ENCODE measurements at regions not wholly inside any gene's neighbourhood (a gene's known extent, or its start where the extent isn't known, plus 50 kb on each side); places are given as distances from the start of the nearest gene placed in this dataset.

DNA sequence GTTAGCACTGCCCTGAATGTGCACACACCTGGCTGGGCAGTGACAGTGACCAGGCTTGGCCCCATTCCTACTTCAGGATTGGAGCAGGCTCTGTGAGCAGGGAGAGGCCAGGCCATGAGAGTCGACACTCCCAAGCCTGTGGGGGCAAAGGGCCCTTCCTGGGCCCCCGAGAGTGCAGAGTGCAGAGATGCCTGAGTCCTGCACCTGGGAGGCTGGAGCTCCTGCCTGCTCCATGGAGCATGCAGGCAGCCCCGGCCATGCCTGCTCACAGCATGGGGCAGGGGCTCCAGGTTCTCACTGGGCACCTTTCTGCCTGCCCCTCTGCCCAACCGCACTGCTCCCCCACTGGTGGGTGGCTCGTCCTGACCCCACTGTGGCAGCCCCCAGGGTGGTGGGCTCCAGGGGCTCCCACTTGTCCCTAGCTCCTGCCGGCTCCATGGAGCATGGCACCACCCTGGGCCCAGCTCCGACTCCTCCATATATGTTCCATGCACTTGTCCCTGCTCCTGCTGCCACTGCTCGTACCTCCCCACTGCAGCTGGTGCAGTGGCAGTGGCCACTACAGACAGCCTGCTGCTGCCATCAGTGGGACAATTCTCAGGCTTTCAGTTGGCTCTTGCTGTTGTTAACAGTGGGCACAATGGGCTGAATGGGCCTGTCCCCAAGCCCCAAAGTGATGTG lies 282.0 kb downstream of the RPRM start:
- DNase-seq (ENCODE audit: low spot score), result no peak

GRCh38 chr2:153195342-153195741 lies 283.2 kb downstream of the RPRM start:
- no peak for DNase-seq (ENCODE audit: low spot score)

DNA sequence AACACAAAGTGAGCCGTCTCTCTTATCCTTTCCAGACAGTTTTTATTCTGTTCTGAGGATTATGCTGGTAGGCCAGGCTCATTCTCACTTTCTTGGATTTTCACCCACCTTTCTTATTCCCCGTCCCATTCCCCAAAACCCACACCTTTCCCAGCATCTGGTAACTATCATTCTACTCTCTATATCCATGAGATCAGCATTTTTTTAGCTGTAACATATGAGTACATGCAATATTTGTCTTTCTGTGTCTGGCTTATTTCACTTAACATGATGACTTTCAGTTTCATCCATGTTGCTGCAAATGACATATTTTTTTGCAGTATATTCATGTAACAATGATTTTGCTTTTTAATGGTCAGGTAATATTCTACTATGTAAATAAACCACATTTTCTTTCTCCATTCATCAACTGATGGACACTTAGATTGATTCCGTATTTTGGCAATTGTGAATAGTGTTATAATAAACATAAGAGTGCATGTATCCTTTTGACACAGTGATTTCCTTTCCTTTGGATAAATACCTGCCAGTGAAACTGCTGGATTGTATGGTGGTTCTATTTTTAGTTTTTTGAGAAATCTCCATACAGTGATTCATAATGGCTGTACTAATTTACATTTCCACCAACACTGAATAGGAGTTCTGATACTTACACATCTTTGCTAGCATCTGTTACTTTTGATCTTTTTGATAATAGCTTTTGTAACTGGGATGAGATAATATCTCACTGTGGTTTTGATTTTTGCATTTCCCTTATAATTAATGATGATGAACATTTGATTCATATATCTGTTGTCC lies 289.3 kb downstream of the RPRM start:
- no peak for DNase-seq (ENCODE audit: low spot score)

DNA sequence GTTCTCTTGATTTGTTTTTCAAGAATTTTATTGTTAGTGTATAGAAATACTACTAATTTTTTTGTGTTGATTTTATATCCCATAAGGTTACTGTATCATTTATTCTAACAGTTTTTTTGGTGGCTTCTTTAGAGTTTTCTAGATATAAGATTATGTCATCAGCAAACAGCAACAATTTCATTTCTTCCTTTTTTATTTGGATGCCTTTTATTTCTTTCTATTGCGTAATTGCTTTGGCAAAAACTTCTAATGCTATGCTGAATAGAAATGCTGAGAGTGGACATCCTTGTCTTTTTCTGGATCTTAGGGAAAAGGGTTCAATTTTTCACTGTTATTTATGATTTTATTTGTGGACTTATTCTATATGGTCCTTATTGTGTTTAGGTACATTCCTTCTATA lies 298.8 kb downstream of the RPRM start:
- DNase-seq (ENCODE audit: low spot score), result no peak

DNA sequence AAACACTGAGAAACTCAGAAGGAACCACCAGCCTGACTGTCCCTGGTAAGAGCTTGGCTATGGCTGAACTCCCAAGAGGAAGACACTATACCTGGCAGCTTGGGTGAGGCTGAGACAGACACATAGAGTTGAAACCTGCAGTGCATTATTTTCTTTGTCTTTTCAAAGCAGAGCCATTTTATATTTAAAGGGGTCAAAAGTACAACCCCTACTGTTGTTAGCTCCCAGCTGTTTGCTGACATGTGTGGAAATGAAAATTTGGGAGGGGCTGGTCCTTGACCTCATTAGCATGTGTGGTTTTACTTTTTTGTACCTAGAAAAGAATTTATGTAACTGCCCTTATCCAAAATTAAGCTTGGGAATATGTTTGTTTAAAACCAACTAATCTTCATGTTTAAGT lies 309.0 kb downstream of the RPRM start:
- DNase-seq (ENCODE audit: low spot score), result no peak

GRCh38 chr2:153165021-153165420 lies 313.5 kb downstream of the RPRM start:
- no peak for DNase-seq (ENCODE audit: low spot score)

DNA sequence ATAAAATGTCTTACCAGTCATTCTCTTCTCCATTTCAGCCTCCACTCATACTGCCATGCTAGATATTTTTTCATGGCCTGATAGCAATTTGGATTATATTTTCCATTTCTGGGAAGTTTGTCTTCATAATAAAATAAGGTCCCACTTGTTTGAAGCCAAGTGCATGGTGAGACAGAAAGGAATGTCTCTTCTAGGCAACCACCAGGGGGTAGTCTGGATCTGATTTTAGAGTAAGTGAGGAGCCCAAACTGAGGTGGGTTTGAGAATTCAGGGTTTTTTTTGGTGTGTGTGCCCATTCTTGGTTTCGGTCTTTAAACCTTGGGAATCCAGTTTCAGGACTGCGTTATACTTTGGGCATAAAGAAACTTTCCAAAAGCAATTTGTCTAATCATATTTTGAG lies 315.5 kb downstream of the RPRM start:
- peak; percentile 59 for DNase-seq (ENCODE audit: low spot score)

GRCh38 chr2:153156743-153157142 lies 321.8 kb downstream of the RPRM start:
- no peak for DNase-seq (ENCODE audit: low spot score)

DNA sequence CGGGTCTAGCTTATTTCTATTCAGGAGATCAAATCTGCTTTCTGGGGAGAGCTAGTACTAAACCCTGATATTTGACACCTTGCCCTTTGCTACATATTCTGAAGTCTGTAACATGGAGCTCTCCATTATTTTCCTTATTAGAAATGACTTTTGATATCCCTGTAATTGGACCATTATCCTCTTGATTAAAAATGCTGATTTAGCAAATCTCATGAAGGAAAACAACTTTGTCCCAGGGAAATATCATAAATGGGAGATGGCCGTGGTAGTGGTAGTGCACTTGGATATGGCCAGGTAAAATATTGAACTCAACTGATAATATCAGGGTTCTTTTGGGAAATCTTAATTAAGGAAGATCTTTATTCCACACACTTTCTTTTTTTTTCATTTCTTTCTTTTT lies 326.5 kb downstream of the RPRM start:
- DNase-seq (ENCODE audit: low spot score), result no peak

- peak; percentile 11 for DNase-seq (ENCODE audit: low spot score)
These were observed 333.0 kb downstream of the RPRM start for GRCh38 chr2:153145470-153145978.

- DNase-seq (ENCODE audit: low spot score), result no peak
These were observed 335.0 kb downstream of the RPRM start for GRCh38 chr2:153143540-153143939.

DNA sequence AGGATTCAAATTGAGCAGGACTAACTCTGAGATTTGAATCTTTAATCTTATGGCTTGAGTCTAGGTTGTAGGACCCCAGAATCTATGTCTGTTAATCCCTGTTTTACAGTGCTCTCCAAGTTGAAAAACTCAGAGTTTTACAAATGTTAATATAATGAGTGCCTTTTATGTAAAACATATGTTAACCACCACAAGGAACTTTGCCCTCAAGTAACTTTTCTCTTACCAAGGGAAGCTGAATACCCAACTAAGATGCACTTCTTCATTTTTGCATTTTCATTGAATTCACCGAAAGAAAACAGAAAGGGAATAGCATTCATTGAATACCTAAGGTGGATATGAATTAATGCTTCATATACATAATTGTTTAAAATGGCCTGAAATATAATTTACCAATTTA lies 338.1 kb downstream of the RPRM start:
- DNase-seq (ENCODE audit: low spot score), result no peak

DNA sequence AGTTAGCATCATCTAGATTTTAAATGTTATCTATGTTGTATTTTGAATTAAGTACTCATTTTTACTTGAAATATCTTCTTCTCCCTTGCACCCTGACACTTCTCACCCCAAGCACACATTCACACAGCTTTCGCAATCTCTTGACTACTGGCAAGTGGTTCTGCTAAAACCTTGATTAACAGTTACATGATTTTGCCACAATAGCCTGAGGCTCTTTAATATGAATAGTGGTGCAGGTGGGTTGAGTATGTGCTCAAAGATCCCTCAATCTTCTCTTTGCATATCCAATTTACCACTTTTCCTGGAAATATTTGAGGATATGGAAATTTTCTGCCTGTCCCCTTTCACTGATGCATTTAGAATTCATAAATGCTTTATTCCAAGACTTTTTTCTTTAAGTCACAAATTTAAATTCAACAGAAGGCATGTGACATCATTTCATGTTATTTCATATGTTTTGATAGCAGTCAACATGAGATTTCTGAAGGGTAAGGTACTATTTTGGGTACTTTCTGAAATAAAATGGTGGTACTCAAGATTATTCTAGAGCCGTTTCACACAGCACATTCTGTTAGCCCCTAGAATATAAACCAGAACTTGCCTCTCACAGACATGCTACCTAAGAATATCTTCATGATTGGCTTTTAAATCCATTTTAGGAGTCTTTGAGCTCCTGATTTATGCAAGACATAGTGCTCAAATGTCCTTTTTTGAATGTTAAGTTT lies 339.7 kb downstream of the RPRM start:
- DNase-seq (ENCODE audit: low spot score), result no peak

DNA sequence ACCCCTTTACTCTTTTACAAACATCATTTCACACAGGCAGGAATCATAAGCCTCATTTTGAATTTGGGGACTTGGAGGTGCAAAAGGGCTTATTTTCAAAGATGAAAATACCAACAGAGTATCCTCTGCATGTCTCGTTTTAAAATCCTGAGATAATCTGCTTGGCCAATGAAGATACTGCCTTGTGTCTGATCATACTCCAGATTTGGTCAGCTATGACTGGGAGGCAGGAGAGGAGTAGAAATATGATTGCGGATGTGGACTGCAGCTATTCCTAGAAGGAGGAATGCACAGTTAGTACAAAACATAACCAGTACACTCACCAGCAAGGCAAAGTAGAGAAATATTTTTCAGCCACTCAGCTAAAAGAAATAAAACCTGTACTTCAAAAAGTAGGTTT lies 342.3 kb downstream of the RPRM start:
- DNase-seq (ENCODE audit: low spot score), result no peak

GRCh38 chr2:153134725-153135124 lies 343.8 kb downstream of the RPRM start:
- no peak for DNase-seq (ENCODE audit: low spot score)

- no peak for DNase-seq (ENCODE audit: low spot score)
These were observed 344.8 kb downstream of the RPRM start for GRCh38 chr2:153133716-153134115.

GRCh38 chr2:153132418-153132817 lies 346.1 kb downstream of the RPRM start:
- DNase-seq (ENCODE audit: low spot score), result no peak

DNA sequence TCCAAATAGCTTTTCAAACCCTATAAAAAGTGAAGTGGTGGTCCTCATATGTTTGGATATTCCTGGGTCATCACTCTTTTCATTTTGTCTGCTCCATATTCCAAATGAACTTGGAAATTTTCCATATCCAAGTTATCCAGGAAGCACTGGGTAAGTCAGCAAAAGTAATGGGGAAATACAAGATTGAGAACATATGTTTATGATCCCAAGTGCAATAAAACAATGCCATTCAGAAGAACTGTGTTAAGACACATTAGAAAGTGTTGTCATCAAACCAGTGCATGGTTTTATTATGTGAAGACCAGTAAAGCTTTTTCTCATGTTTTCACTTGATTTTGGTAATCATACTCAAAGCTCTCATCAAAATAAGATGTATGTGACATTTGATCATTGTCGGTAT lies 363.4 kb downstream of the RPRM start:
- DNase-seq (ENCODE audit: low spot score), result no peak

DNA sequence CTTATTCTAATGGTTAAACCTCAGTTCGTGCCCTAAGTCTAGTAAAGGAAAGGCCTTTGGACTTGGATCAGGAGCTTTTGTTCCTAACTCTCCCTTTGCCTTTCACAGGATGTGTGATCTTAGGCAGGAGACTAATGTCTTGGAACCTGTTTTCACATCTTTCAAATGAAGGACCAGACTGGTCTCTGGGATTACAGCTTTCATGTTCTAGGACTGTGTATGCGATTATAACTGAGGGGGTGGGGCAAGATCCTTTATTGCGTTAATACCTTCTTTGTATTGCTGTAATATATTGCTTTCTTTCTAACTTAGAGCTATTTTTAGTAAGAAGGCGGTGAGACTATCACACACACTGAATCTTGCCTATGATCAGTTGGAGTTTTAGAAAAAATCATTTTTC lies 368.1 kb downstream of the RPRM start:
- no peak for DNase-seq (ENCODE audit: low spot score)

- no peak for DNase-seq (ENCODE audit: low spot score)
These were observed 368.8 kb downstream of the RPRM start for GRCh38 chr2:153109793-153110192.

GRCh38 chr2:153106802-153107477 lies 371.6 kb downstream of the RPRM start:
- no peak for DNase-seq (ENCODE audit: low spot score)
